ENCODE measurements at regions not wholly inside any gene's neighbourhood (a gene's known extent, or its start where the extent isn't known, plus 50 kb on each side); places are given as distances from the start of the nearest gene placed in this dataset.

- in situ Hi-C loops (cut with HindIII; ENCODE audit: low pct_ligation_motif_present, low sequenced_read_pairs): no loop called here
- Histone ChIP-seq H3K27ac (no peak overlapping the region), H3K27me3 (replicated peaks) (no peaks in the 10 kb centered on the region), H3K4me3 (ENCODE audit: low read depth, low read length) (no peak overlapping the region), H3K36me3 (replicated peaks) (no peaks in the 10 kb centered on the region)
- DNase-seq: peak; percentile 89
- TF ChIP-seq, protein P1, sequence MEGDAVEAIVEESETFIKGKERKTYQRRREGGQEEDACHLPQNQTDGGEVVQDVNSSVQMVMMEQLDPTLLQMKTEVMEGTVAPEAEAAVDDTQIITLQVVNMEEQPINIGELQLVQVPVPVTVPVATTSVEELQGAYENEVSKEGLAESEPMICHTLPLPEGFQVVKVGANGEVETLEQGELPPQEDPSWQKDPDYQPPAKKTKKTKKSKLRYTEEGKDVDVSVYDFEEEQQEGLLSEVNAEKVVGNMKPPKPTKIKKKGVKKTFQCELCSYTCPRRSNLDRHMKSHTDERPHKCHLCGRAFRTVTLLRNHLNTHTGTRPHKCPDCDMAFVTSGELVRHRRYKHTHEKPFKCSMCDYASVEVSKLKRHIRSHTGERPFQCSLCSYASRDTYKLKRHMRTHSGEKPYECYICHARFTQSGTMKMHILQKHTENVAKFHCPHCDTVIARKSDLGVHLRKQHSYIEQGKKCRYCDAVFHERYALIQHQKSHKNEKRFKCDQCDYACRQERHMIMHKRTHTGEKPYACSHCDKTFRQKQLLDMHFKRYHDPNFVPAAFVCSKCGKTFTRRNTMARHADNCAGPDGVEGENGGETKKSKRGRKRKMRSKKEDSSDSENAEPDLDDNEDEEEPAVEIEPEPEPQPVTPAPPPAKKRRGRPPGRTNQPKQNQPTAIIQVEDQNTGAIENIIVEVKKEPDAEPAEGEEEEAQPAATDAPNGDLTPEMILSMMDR (IDR thresholded peaks at IDR 0.05; ENCODE audit: low read depth, low read length, missing control alignments): no peak
Measured at GRCh38 chr3:17808994-17809393, 66.6 kb upstream of the TBC1D5 start.

DNA sequence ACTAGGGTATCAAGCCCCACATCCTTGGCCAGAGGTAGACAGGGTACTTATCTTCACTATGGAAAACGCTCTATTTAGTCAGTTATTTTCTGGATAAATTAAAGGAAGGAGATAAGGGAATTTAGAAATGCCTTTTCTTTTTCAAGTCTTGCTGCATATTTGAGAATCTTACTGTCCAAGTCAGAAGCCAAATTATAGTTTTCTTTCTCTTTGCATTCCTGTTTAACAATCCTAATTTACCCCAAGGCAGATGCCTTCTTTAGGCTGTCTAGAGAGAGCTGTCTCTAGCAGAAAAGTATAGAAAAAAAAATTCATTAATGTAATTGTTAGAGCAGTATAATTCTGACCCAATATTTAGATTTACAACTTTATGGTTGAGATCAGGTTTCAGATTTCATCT lies 64.4 kb upstream of the TBC1D5 start:
- in situ Hi-C loops (cut with HindIII; ENCODE audit: low pct_ligation_motif_present, low sequenced_read_pairs): no loop called here
- TF ChIP-seq, protein P1 (IDR thresholded peaks at IDR 0.05; ENCODE audit: low read depth, low read length, missing control alignments): no peak
- no peak overlapping the region for H3K4me3 ChIP-seq (ENCODE audit: low read depth, low read length)
- H3K27me3 ChIP-seq (replicated peaks): no peaks in the 10 kb centered on the region
- no peak overlapping the region for H3K27ac ChIP-seq
- H3K36me3 ChIP-seq (replicated peaks): no peaks in the 10 kb centered on the region
- DNase-seq: no peak

- in situ Hi-C loops (cut with HindIII; ENCODE audit: low pct_ligation_motif_present, low sequenced_read_pairs): no loop called here
- H3K4me3 ChIP-seq (ENCODE audit: low read depth, low read length): no peak overlapping the region
- no peaks in the 10 kb centered on the region for H3K36me3 ChIP-seq (replicated peaks)
- no peaks in the 10 kb centered on the region for H3K27me3 ChIP-seq (replicated peaks)
- no peak overlapping the region for H3K27ac ChIP-seq
- no peak for DNase-seq
- TF ChIP-seq, protein P1 (IDR thresholded peaks at IDR 0.05; ENCODE audit: low read depth, low read length, missing control alignments): no peak
Measured at GRCh38 chr3:17806201-17806600, 63.8 kb upstream of the TBC1D5 start.

GRCh38 chr3:17805461-17805940 lies 63.1 kb upstream of the TBC1D5 start:
- no peaks in the 10 kb centered on the region for H3K36me3 ChIP-seq (replicated peaks)
- DNase-seq: no peak
- H3K4me3 ChIP-seq (ENCODE audit: low read depth, low read length): no peak overlapping the region
- TF ChIP-seq, protein P1 (IDR thresholded peaks at IDR 0.05; ENCODE audit: low read depth, low read length, missing control alignments): no peak
- no peak overlapping the region for H3K27ac ChIP-seq
- H3K27me3 ChIP-seq (replicated peaks): no peaks in the 10 kb centered on the region
- in situ Hi-C loops (cut with HindIII; ENCODE audit: low pct_ligation_motif_present, low sequenced_read_pairs): no loop called here

DNA sequence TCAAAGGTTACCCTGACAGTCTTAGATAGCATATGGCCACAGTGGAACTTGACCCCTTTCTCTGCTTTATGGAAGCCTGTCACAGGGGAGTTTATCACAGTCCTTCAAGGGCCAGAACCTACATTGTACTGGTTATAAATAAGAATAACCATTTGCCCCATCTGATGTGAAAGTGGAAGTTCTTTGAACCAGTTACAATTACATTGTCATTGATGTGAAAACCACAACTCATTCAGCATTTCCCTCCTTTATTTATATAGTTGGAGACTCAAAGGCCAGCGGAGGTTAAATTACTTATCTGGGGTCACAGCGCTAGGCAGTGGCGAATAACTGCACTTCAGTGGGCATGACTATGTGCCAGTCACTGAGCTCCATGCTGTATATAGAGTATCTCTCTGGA lies 60.5 kb upstream of the TBC1D5 start:
- Histone ChIP-seq H3K27me3 (replicated peaks) (no peaks in the 10 kb centered on the region), H3K36me3 (replicated peaks) (no peaks in the 10 kb centered on the region), H3K27ac (no peak overlapping the region), H3K4me3 (ENCODE audit: low read depth, low read length) (no peak overlapping the region)
- in situ Hi-C loops (cut with HindIII; ENCODE audit: low pct_ligation_motif_present, low sequenced_read_pairs): no loop called here
- TF ChIP-seq, protein P1 (IDR thresholded peaks at IDR 0.05; ENCODE audit: low read depth, low read length, missing control alignments): no peak
- no peak for DNase-seq

GRCh38 chr3:17801131-17801530 lies 58.7 kb upstream of the TBC1D5 start:
- in situ Hi-C loops (cut with HindIII; ENCODE audit: low pct_ligation_motif_present, low sequenced_read_pairs): no loop called here
- Histone ChIP-seq H3K36me3 (replicated peaks) (no peaks in the 10 kb centered on the region), H3K4me3 (ENCODE audit: low read depth, low read length) (no peak overlapping the region), H3K27me3 (replicated peaks) (no peaks in the 10 kb centered on the region), H3K27ac (no peak overlapping the region)
- DNase-seq: no peak
- TF ChIP-seq, protein P1 (IDR thresholded peaks at IDR 0.05; ENCODE audit: low read depth, low read length, missing control alignments): no peak

Measured in brain microvascular endothelial cell (primary cell).